ENCODE measurements at regions not wholly inside any gene's neighbourhood (a gene's known extent, or its start where the extent isn't known, plus 50 kb on each side); places are given as distances from the start of the nearest gene placed in this dataset.

- ATAC-seq, result no peak
- H2AFZ ChIP-seq (ENCODE audit: low read length), result no peak overlapping the region
- no peak overlapping the region for H3K27ac ChIP-seq (ENCODE audit: extremely low read length, insufficient read depth, low read length)
- no peak for TF ChIP-seq ZNF496 (CRISPR knock-in tag; IDR thresholded peaks at IDR 0.05; ENCODE audit: insufficient replicate concordance)
- TF ChIP-seq PAX8 (CRISPR knock-in tag; IDR thresholded peaks at IDR 0.05; ENCODE audit: borderline replicate concordance), result no peak
- TF ChIP-seq, protein P1, sequence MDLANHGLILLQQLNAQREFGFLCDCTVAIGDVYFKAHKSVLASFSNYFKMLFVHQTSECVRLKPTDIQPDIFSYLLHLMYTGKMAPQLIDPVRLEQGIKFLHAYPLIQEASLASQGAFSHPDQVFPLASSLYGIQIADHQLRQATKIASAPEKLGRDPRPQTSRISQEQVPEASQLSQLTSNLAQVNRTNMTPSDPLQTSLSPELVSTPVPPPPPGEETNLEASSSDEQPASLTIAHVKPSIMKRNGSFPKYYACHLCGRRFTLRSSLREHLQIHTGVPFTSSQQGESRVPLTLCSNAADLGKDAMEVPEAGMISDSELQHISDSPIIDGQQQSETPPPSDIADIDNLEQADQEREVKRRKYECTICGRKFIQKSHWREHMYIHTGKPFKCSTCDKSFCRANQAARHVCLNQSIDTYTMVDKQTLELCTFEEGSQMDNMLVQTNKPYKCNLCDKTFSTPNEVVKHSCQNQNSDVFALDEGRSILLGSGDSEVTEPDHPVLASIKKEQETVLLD (CRISPR knock-in tag; IDR thresholded peaks at IDR 0.05; ENCODE audit: low read depth), result no peak
- no peak for TF ChIP-seq ZZZ3 (CRISPR knock-in tag; IDR thresholded peaks at IDR 0.05; ENCODE audit: borderline replicate concordance)
- TF ChIP-seq SP1 (IDR thresholded peaks at IDR 0.05), result no peak
- TF ChIP-seq SP1 (CRISPR knock-in tag; IDR thresholded peaks at IDR 0.05), result no peak
- no peaks in the 10 kb centered on the region for H3K36me3 ChIP-seq (replicated peaks in 1 of 2; ENCODE audit: control insufficient read depth in 1 of 2, insufficient read depth in 2 of 2, low read length in 2 of 2)
- H3K4me1 ChIP-seq (ENCODE audit: insufficient read depth, low read length), result no peaks in the 10 kb centered on the region
- H3K4me3 ChIP-seq (replicated peaks in 1 of 3; ENCODE audit: insufficient read depth in 1 of 3, low read depth in 2 of 3, low read length in 3 of 3), result no peak overlapping the region
- ChIA-PET POLR2A (no interaction called here), CTCF (ENCODE audit: low intra/inter-chr PET ratio, low total read pairs) (no interaction called here)
- no peaks in the 10 kb centered on the region for H3K9me3 ChIP-seq (ENCODE audit: low read length)
- in situ Hi-C loops (cut with HindIII; ENCODE audit: extremely low pct_ligation_motif_present, low pct_unique_long_range_greater_than_20kb) (no loop called here), intact Hi-C loops (cut with micrococcal nuclease; ENCODE audit: unreplicated experiment) (loop anchor here (5.0 to 10.0 kb wide), 3 partner anchors 108 to 1125 kb away; no protein-coding TSS in a partner anchor)
- FAIRE-seq, result no peak
- H3K4me2 ChIP-seq (ENCODE audit: low read depth, low read length), result no peak overlapping the region
- no peaks in the 10 kb centered on the region for H4K20me1 ChIP-seq (ENCODE audit: insufficient read depth, low read length)
- no TSS peak for BruUV-seq (replicated peaks)
- no peaks in the 10 kb centered on the region for H3K27me3 ChIP-seq (ENCODE audit: control insufficient read depth in 1 of 2, insufficient read depth in 2 of 2, low read length in 2 of 2)
- H3K9ac ChIP-seq (ENCODE audit: insufficient read depth, low read depth, low read length), result no peak overlapping the region
- WGBS (ENCODE audit: low lambda C conversion rate), result 96% methylated on average over 1 of the region's 1 CpG
- H3K79me2 ChIP-seq (ENCODE audit: insufficient read depth, low read length), result no peaks in the 10 kb centered on the region
- no peak for DNase-seq (ENCODE audit: low spot score)
Observed at GRCh38 chr5:93809430-93809829, 68.0 kb upstream of the POU5F2 start.

- TF ChIP-seq FOXO1 (CRISPR knock-in tag; IDR thresholded peaks at IDR 0.05), result no peak
- TF ChIP-seq ARHGAP35 (CRISPR knock-in tag; IDR thresholded peaks at IDR 0.05; ENCODE audit: borderline replicate concordance), result no peak
- no peak for TF ChIP-seq ZNF251 (CRISPR knock-in tag; IDR thresholded peaks at IDR 0.05)
- H3K9ac ChIP-seq (ENCODE audit: insufficient read depth, low read depth, low read length), result no peak overlapping the region
- WGBS (ENCODE audit: low lambda C conversion rate), result 91% methylated on average over 6 of the region's 6 CpGs
- ChIA-PET POLR2A (no interaction called here), CTCF (ENCODE audit: low intra/inter-chr PET ratio, low total read pairs) (no interaction called here)
- no peaks in the 10 kb centered on the region for H3K27me3 ChIP-seq (ENCODE audit: control insufficient read depth in 1 of 2, insufficient read depth in 2 of 2, low read length in 2 of 2)
- no peak overlapping the region for H3K4me2 ChIP-seq (ENCODE audit: low read depth, low read length)
- intact Hi-C loops (cut with micrococcal nuclease; ENCODE audit: unreplicated experiment) (loop anchor here (1.0 to 10.0 kb wide), 4 partner anchors 71 to 1123 kb away; no protein-coding TSS in a partner anchor), in situ Hi-C loops (cut with HindIII; ENCODE audit: extremely low pct_ligation_motif_present, low pct_unique_long_range_greater_than_20kb) (no loop called here)
- H2AFZ ChIP-seq (ENCODE audit: low read length), result no peak overlapping the region
- H3K79me2 ChIP-seq (ENCODE audit: insufficient read depth, low read length), result no peaks in the 10 kb centered on the region
- H3K36me3 ChIP-seq (replicated peaks in 1 of 2; ENCODE audit: control insufficient read depth in 1 of 2, insufficient read depth in 2 of 2, low read length in 2 of 2), result no peaks in the 10 kb centered on the region
- H4K20me1 ChIP-seq (ENCODE audit: insufficient read depth, low read length), result no peaks in the 10 kb centered on the region
- no peak overlapping the region for H3K27ac ChIP-seq (ENCODE audit: extremely low read length, insufficient read depth, low read length)
- ATAC-seq (no peak), FAIRE-seq (no peak), DNase-seq (ENCODE audit: low spot score) (no peak)
- no peaks in the 10 kb centered on the region for H3K4me1 ChIP-seq (ENCODE audit: insufficient read depth, low read length)
- no peak overlapping the region for H3K4me3 ChIP-seq (replicated peaks in 1 of 3; ENCODE audit: insufficient read depth in 1 of 3, low read depth in 2 of 3, low read length in 3 of 3)
- BruUV-seq (replicated peaks), result no TSS peak
- no peaks in the 10 kb centered on the region for H3K9me3 ChIP-seq (ENCODE audit: low read length)
Observed at GRCh38 chr5:93807846-93808245, 66.4 kb upstream of the POU5F2 start.

All from HepG2 (cell line).